PC-3 (cell line): ENCODE measurements at regions not wholly inside any gene's neighbourhood (a gene's known extent, or its start where the extent isn't known, plus 50 kb on each side); places are given as distances from the start of the nearest gene placed in this dataset.

Experiments used
- ATAC-seq: fragments of 200-7000 bp; cut with Tn5 transposase; 2 replicates; pipeline ENCODE4 v1.9.1; 2020; ENCODE audit warnings: mild to moderate bottlenecking, moderate library complexity
- BruUV-seq: library from RNA; stranded (reverse); fragments of 400-500 nt; replicated peaks from 2 replicates; lab custom pipeline; 2021; lab: Mats Ljungman, UMichigan
- CTCF ChIA-PET: fragments of 300-600 bp; sonication (Branson Sonifier 250); formaldehyde crosslinking; loops from one replicate; lab custom pipeline; 2022; ENCODE audit warnings: antibody characterized with exemption; lab: Charles Lee
- POLR2A ChIA-PET: fragments of 300-600 bp; sonication (Branson Sonifier 250); formaldehyde crosslinking; loops from one replicate; lab custom pipeline; 2022; ENCODE audit warnings: antibody characterized with exemption; ENCODE audit not compliant: unreplicated experiment; lab: Charles Lee
- DNase-seq: peaks from one replicate; pipeline ENCODE4 v3.0.0-alpha.2; 2015
- H2AFZ ChIP-seq: fragments of 300-600 bp; sonication (generic); 2 replicates; pipeline ENCODE4 v1.6.0; 2016; ENCODE audit warnings: antibody characterized with exemption, low read length
- H3F3A ChIP-seq: fragments of 300-600 bp; sonication (generic); one replicate; pipeline ENCODE4 v1.6.0; 2017; ENCODE audit warnings: antibody characterized with exemption, low read length, control low read depth, mild to moderate bottlenecking; ENCODE audit not compliant: unreplicated experiment
- H3K27ac ChIP-seq: fragments of 300-600 bp; sonication (generic); 2 replicates; pipeline ENCODE4 v1.5.1; 2016; ENCODE audit warnings: mild to moderate bottlenecking, low read length
- H3K27me3 ChIP-seq: fragments of 300-600 bp; sonication (generic); 2 replicates; pipeline ENCODE4 v1.6.1; 2016; ENCODE audit warnings: low read length, mixed read lengths
- H3K36me3 ChIP-seq: fragments of 300-600 bp; sonication (generic); 2 replicates; pipeline ENCODE4 v1.6.1; 2016; ENCODE audit warnings: low read depth, mixed run types, low read length, mixed read lengths
- H3K4me1 ChIP-seq: fragments of 300-600 bp; sonication (generic); 2 replicates; pipeline ENCODE4 v1.5.1; 2016; ENCODE audit warnings: low read length; ENCODE audit not compliant: insufficient read depth
- H3K4me2 ChIP-seq: fragments of 300-600 bp; sonication (generic); 2 replicates; pipeline ENCODE4 v1.6.0; 2016; ENCODE audit warnings: low read length
- H3K4me3 ChIP-seq: fragments of 300-600 bp; sonication (generic); 2 replicates; pipeline ENCODE4 v1.5.1; 2016; ENCODE audit warnings: mild to moderate bottlenecking, low read length, mixed read lengths
- H3K79me2 ChIP-seq: fragments of 300-600 bp; sonication (generic); 2 replicates; pipeline ENCODE4 v1.6.1; 2017; ENCODE audit warnings: low read length, mixed read lengths
- H3K9ac ChIP-seq: fragments of 300-600 bp; sonication (generic); 2 replicates; pipeline ENCODE4 v1.6.0; 2016; ENCODE audit warnings: mild to moderate bottlenecking, low read length
- H3K9me2 ChIP-seq: fragments of 300-600 bp; sonication (generic); replicated peaks from 2 replicates; pipeline ENCODE4 v1.6.1; 2016; ENCODE audit warnings: mixed run types, low read length, mixed read lengths
- H3K9me3 ChIP-seq: fragments of 300-600 bp; sonication (generic); 2 replicates; pipeline ENCODE4 v1.6.1; 2016; ENCODE audit warnings: low read length, mixed read lengths
- H4K20me1 ChIP-seq: fragments of 300-600 bp; sonication (generic); 2 replicates; pipeline ENCODE4 v1.6.1; 2016; ENCODE audit warnings: low read length, mixed read lengths
- EZH2 ChIP-seq: fragments of 300-600 bp; sonication (generic); IDR thresholded peaks from one replicate; pipeline ENCODE4 v1.6.1; 2017; ENCODE audit warnings: antibody characterized with exemption, mild to moderate bottlenecking, low read length; ENCODE audit not compliant: unreplicated experiment
- EZH2phosphoT487 ChIP-seq: fragments of 300-600 bp; sonication (generic); IDR thresholded peaks from 2 replicates; pipeline ENCODE4 v1.6.1; 2018; ENCODE audit warnings: mild to moderate bottlenecking, antibody characterized with exemption, low read length, borderline replicate concordance
- intact Hi-C: fragments of 100-400 bp; cut with micrococcal nuclease; formaldehyde crosslinking; loops from 2 replicates; pipeline ENCODE4 v1.9.0; 2023
- TF ChIP-seq, protein P1 (sequence below): fragments of 300-600 bp; sonication (generic); conservative IDR thresholded peaks from 2 replicates; pipeline ENCODE4 v1.5.1; 2017; ENCODE audit warnings: antibody characterized with exemption, low read depth, mild to moderate bottlenecking, low read length

DNA sequence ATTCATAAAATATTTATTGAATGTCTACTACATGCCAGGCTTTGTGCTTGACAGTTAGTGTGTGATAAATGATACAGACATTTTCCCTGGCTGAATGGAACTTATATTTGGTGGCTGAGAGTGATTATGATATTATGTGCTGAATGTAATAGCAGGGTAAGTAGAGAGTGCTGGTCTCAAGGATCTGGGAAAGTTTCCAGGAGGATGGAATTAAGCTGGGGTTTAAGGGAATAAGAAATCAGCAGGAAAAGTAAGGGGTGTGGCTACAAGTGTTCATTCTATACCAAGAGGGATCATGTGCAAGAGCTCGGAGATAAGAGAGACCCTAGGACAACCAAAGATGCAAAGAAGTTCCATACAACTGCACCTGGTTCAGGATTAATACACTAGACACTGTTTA is 500.1 kb upstream of the CFAP20DC start:
- CTCF ChIA-PET: no interaction called here
- intact Hi-C loops: no loop called here

DNA sequence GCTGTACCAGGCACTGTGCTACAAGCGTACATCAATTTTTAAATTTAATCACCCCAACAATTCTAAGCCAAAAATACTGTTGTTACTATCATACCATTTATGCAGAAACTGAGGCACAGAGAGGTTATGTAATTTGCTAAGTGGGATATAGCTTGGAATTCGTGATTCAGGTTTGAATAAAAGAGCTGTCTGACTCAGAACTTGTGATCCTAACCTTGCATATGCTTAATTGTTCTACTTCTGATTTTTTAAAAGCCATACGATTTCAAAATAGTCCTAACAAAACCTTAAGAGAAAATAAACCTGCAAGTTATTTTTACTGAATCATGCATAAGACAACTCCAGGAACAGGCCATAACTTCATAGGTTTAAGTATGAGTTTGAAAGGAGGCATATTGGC is 498.0 kb upstream of the CFAP20DC start:
- H4K20me1 ChIP-seq: no peaks in the 10 kb centered on the region
- H3K9ac ChIP-seq: no peak overlapping the region
- intact Hi-C loops: no loop called here
- no peaks in the 10 kb centered on the region; the same call in 1 of the 2 replicates for H3K9me2 ChIP-seq
- no peaks in the 10 kb centered on the region for H3K36me3 ChIP-seq
- DNase-seq: no peak
- ChIA-PET CTCF (no interaction called here), POLR2A (no interaction called here)
- no peak for ATAC-seq
- no peaks in the 10 kb centered on the region for H3K4me1 ChIP-seq
- no peak overlapping the region for H3K4me3 ChIP-seq
- H3F3A ChIP-seq: no peaks in the 10 kb centered on the region
- no peak overlapping the region for H3K4me2 ChIP-seq
- H3K9me3 ChIP-seq: no peaks in the 10 kb centered on the region
- no peaks in the 10 kb centered on the region for H3K79me2 ChIP-seq
- no peak overlapping the region for H3K27ac ChIP-seq
- no peak overlapping the region for H2AFZ ChIP-seq
- no TSS peak for BruUV-seq
- TF ChIP-seq, protein P1, sequence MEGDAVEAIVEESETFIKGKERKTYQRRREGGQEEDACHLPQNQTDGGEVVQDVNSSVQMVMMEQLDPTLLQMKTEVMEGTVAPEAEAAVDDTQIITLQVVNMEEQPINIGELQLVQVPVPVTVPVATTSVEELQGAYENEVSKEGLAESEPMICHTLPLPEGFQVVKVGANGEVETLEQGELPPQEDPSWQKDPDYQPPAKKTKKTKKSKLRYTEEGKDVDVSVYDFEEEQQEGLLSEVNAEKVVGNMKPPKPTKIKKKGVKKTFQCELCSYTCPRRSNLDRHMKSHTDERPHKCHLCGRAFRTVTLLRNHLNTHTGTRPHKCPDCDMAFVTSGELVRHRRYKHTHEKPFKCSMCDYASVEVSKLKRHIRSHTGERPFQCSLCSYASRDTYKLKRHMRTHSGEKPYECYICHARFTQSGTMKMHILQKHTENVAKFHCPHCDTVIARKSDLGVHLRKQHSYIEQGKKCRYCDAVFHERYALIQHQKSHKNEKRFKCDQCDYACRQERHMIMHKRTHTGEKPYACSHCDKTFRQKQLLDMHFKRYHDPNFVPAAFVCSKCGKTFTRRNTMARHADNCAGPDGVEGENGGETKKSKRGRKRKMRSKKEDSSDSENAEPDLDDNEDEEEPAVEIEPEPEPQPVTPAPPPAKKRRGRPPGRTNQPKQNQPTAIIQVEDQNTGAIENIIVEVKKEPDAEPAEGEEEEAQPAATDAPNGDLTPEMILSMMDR: no peak
- H3K27me3 ChIP-seq: no peaks in the 10 kb centered on the region

More for the DNA sequence above, 500.1 kb upstream of the CFAP20DC start:
- Histone ChIP-seq H3K4me1 (no peaks in the 10 kb centered on the region), H4K20me1 (no peaks in the 10 kb centered on the region), H3K4me3 (no peak overlapping the region), H3K9me2 (no peaks in the 10 kb centered on the region), H3F3A (no peaks in the 10 kb centered on the region), H3K27me3 (no peaks in the 10 kb centered on the region), H3K36me3 (no peaks in the 10 kb centered on the region), H3K79me2 (no peaks in the 10 kb centered on the region), H2AFZ (no peak overlapping the region), H3K9ac (no peak overlapping the region), H3K27ac (no peak overlapping the region), H3K4me2 (no peak overlapping the region), H3K9me3 (no peaks in the 10 kb centered on the region)
- POLR2A ChIA-PET: no interaction called here
- ATAC-seq: no peak
- no peak for TF ChIP-seq EZH2phosphoT487
- no peak for TF ChIP-seq EZH2
- TF ChIP-seq, protein P1: no peak
- no TSS peak for BruUV-seq
- DNase-seq: no peak

GRCh38 chr3:59546522-59546921 is 496.7 kb upstream of the CFAP20DC start:
- intact Hi-C loops: no loop called here
- H3F3A ChIP-seq: no peaks in the 10 kb centered on the region
- no peak overlapping the region for H3K4me3 ChIP-seq
- ATAC-seq: no peak
- no peaks in the 10 kb centered on the region for H4K20me1 ChIP-seq
- BruUV-seq: no TSS peak
- TF ChIP-seq EZH2phosphoT487: no peak
- TF ChIP-seq, protein P1: no peak
- no peak for TF ChIP-seq EZH2
- H3K9me3 ChIP-seq: no peaks in the 10 kb centered on the region
- no peaks in the 10 kb centered on the region; the same call in 1 of the 2 replicates for H3K9me2 ChIP-seq
- no peaks in the 10 kb centered on the region for H3K27me3 ChIP-seq
- H3K27ac ChIP-seq: no peak overlapping the region
- no peak overlapping the region for H2AFZ ChIP-seq
- POLR2A ChIA-PET: no interaction called here
- H3K4me1 ChIP-seq: no peaks in the 10 kb centered on the region
- no peak overlapping the region for H3K9ac ChIP-seq
- H3K36me3 ChIP-seq: no peaks in the 10 kb centered on the region
- H3K4me2 ChIP-seq: no peak overlapping the region
- DNase-seq: no peak
- CTCF ChIA-PET: no interaction called here
- H3K79me2 ChIP-seq: no peaks in the 10 kb centered on the region
